OCI-LY3 (cell line): ENCODE measurements at regions not wholly inside any gene's neighbourhood (a gene's known extent, or its start where the extent isn't known, plus 50 kb on each side); places are given as distances from the start of the nearest gene placed in this dataset.

Source experiments
- H2AFZ ChIP-seq: fragments of 200-600, 300-600 bp; shearing (Covaris generic); 2 replicates; pipeline ENCODE4 v1.6.0; 2014; ENCODE audit warnings: antibody characterized with exemption, low read depth, low read length
- H3K27ac ChIP-seq: fragments of 200-600, 300-600 bp; sonication (generic); 2 replicates; pipeline ENCODE4 v1.5.1; 2014; ENCODE audit warnings: mild to moderate bottlenecking, low read length, moderate library complexity, mixed read lengths
- H3K27me3 ChIP-seq: fragments of 200-600, 300-600 bp; sonication (generic); 2 replicates; pipeline ENCODE4 v1.6.1; 2014; ENCODE audit warnings: low read depth, low read length, mixed read lengths
- H3K36me3 ChIP-seq: fragments of 200-600, 300-600 bp; sonication (generic); replicated peaks from 2 replicates; pipeline ENCODE3; 2014; ENCODE audit warnings: low read depth, low read length, mixed read lengths
- H3K4me1 ChIP-seq: fragments of 300-600, 200-600 bp; sonication (generic); 2 replicates; pipeline ENCODE4 v1.6.1; 2014; ENCODE audit warnings: low read length, mixed read lengths
- H3K4me2 ChIP-seq: fragments of 200-600, 300-600 bp; sonication (generic); 2 replicates; pipeline ENCODE4 v1.6.1; 2014; ENCODE audit warnings: low read length, mixed read lengths
- H3K4me3 ChIP-seq: fragments of 300-600, 200-600 bp; sonication (generic); 2 replicates; pipeline ENCODE4 v1.5.1; 2014; ENCODE audit warnings: antibody characterized with exemption, mild to moderate bottlenecking, low read length, moderate library complexity
- H3K79me2 ChIP-seq: fragments of 300-600, 200-600 bp; shearing (Covaris generic); 2 replicates; pipeline ENCODE4 v1.6.1; 2014; ENCODE audit warnings: mild to moderate bottlenecking, low read length, mixed read lengths
- H3K9ac ChIP-seq: fragments of 300-600, 200-600 bp; shearing (Covaris generic); 2 replicates; pipeline ENCODE4 v1.6.0; 2014; ENCODE audit warnings: mild to moderate bottlenecking, low read length, moderate library complexity
- H3K9me3 ChIP-seq: fragments of 200-600, 300-600 bp; shearing (Covaris generic); 2 replicates; pipeline ENCODE4 v1.6.1; 2014; ENCODE audit warnings: low read length, mixed read lengths; ENCODE audit not compliant: insufficient read depth
- H4K20me1 ChIP-seq: fragments of 200-600, 300-600 bp; sonication (generic); 2 replicates; pipeline ENCODE4 v1.6.1; 2016; ENCODE audit warnings: low read length, mixed read lengths; ENCODE audit not compliant: insufficient read depth
- EZH2phosphoT487 ChIP-seq: fragments of 200-600 bp; shearing (Covaris generic); IDR thresholded peaks from 2 replicates; pipeline ENCODE4 v1.6.1; 2018; ENCODE audit warnings: antibody characterized with exemption, mixed run types, low read depth
- TF ChIP-seq, protein P1 (sequence below): fragments of 200-600, 300-600 bp; sonication (generic); IDR thresholded peaks from 2 replicates; pipeline ENCODE4 v1.5.1; 2014; ENCODE audit warnings: antibody characterized with exemption, low read length, low read depth

DNA sequence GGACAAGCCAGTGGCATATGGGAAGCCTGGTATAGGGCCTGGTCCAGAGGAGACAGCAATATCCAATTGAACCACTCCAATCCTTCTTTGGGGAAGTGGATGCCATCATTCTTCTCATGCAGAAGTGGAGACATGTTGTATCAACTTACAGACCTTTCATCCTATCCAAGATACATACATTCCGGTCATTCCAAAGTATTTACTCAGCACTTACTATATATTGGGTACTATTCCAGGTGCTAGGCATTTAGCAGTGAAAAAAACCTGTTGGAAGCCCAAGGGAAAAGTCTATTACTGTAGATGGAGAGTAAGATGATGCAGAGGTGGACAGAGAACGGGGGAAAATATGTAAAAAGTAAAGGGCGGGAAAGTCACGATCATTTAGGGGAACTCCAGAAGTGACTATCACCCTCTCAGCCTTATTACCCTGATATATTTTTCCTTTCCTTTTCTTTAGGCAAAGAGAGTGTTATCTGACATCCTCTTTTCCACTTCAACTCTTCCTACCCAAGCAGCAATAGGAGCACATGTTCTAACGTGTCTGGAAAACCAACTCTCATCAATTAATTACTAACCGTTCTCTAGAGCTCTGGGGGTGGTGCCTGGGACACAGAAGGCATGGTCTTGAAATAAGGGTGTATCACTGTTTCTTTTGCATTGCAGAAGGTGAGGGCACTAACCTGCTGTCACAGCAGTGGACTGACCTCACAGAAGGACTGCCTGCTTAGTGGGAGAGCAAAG is 210.1 kb upstream of the MAF start:
- Histone ChIP-seq H3K36me3 (no peaks in the 10 kb centered on the region), H3K9me3 (no peaks in the 10 kb centered on the region), H3K79me2 (no peaks in the 10 kb centered on the region), H3K27me3 (peaks cover 23% of the 10 kb centered on the region; the same call in 1 of the 2 replicates), H3K4me3 (no peak overlapping the region), H4K20me1 (no peaks in the 10 kb centered on the region), H3K27ac (no peak overlapping the region), H3K9ac (no peak overlapping the region), H2AFZ (no peak overlapping the region), H3K4me2 (no peak overlapping the region), H3K4me1 (no peaks in the 10 kb centered on the region)
- TF ChIP-seq, protein P1, sequence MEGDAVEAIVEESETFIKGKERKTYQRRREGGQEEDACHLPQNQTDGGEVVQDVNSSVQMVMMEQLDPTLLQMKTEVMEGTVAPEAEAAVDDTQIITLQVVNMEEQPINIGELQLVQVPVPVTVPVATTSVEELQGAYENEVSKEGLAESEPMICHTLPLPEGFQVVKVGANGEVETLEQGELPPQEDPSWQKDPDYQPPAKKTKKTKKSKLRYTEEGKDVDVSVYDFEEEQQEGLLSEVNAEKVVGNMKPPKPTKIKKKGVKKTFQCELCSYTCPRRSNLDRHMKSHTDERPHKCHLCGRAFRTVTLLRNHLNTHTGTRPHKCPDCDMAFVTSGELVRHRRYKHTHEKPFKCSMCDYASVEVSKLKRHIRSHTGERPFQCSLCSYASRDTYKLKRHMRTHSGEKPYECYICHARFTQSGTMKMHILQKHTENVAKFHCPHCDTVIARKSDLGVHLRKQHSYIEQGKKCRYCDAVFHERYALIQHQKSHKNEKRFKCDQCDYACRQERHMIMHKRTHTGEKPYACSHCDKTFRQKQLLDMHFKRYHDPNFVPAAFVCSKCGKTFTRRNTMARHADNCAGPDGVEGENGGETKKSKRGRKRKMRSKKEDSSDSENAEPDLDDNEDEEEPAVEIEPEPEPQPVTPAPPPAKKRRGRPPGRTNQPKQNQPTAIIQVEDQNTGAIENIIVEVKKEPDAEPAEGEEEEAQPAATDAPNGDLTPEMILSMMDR: no peak
- no peak for TF ChIP-seq EZH2phosphoT487

GRCh38 chr16:79809376-79809775 is 208.8 kb upstream of the MAF start:
- Histone ChIP-seq H4K20me1 (no peaks in the 10 kb centered on the region), H3K79me2 (no peaks in the 10 kb centered on the region), H3K36me3 (no peaks in the 10 kb centered on the region), H3K9ac (no peak overlapping the region), H3K9me3 (no peaks in the 10 kb centered on the region), H3K27ac (no peak overlapping the region), H3K4me3 (no peak overlapping the region), H3K4me1 (no peaks in the 10 kb centered on the region), H3K27me3 (peaks cover 23% of the 10 kb centered on the region; the same call in 1 of the 2 replicates), H2AFZ (no peak overlapping the region), H3K4me2 (no peak overlapping the region)
- TF ChIP-seq, protein P1: no peak
- TF ChIP-seq EZH2phosphoT487: no peak

GRCh38 chr16:79808731-79809130 is 208.2 kb upstream of the MAF start:
- Histone ChIP-seq H3K4me3 (no peak overlapping the region), H3K79me2 (no peaks in the 10 kb centered on the region), H3K27me3 (peaks cover 23% of the 10 kb centered on the region; the same call in 1 of the 2 replicates), H3K9ac (no peak overlapping the region), H3K27ac (no peak overlapping the region), H4K20me1 (no peaks in the 10 kb centered on the region), H3K4me1 (no peaks in the 10 kb centered on the region), H3K9me3 (no peaks in the 10 kb centered on the region), H3K4me2 (no peak overlapping the region), H3K36me3 (no peaks in the 10 kb centered on the region), H2AFZ (no peak overlapping the region)
- TF ChIP-seq, protein P1: no peak
- TF ChIP-seq EZH2phosphoT487: no peak

- no peaks in the 10 kb centered on the region for H4K20me1 ChIP-seq
These were observed 206.2 kb upstream of the MAF start for GRCh38 chr16:79806757-79807156.

More at GRCh38 chr16:79806757-79807156, 206.2 kb upstream of the MAF start:
- H3K27ac ChIP-seq: no peak overlapping the region
- no peak overlapping the region for H3K9ac ChIP-seq
- no peak overlapping the region for H2AFZ ChIP-seq
- no peaks in the 10 kb centered on the region for H3K79me2 ChIP-seq
- H3K36me3 ChIP-seq: no peaks in the 10 kb centered on the region
- H3K27me3 ChIP-seq: peaks cover 10% of the 10 kb centered on the region; the same call in 1 of the 2 replicates
- H3K4me2 ChIP-seq: no peak overlapping the region
- TF ChIP-seq EZH2phosphoT487: no peak
- TF ChIP-seq, protein P1: no peak
- H3K4me1 ChIP-seq: no peaks in the 10 kb centered on the region
- no peaks in the 10 kb centered on the region for H3K9me3 ChIP-seq
- no peak overlapping the region for H3K4me3 ChIP-seq
